ENCODE measurements at regions not wholly inside any gene's neighbourhood (a gene's known extent, or its start where the extent isn't known, plus 50 kb on each side); places are given as distances from the start of the nearest gene placed in this dataset.

- TF ChIP-seq CTCF (IDR thresholded peaks at IDR 0.05) (no peak), EP300 (IDR thresholded peaks at IDR 0.05) (no peak)
Measured at GRCh38 chr13:22137361-22138050, 466.6 kb downstream of the FGF9 start.
